COLO829 (cell line): ENCODE measurements at regions not wholly inside any gene's neighbourhood (a gene's known extent, or its start where the extent isn't known, plus 50 kb on each side); places are given as distances from the start of the nearest gene placed in this dataset.
"Not testable (repeated sequence)": the region's sequence is repeated elsewhere in the genome, so short reads cannot be mapped to it uniquely, and the experiment has no call there.

Experiments used
- DNase-seq: peaks from one replicate; pipeline ENCODE4 v3.0.0; 2012; ENCODE audit warnings: low spot score

DNA sequence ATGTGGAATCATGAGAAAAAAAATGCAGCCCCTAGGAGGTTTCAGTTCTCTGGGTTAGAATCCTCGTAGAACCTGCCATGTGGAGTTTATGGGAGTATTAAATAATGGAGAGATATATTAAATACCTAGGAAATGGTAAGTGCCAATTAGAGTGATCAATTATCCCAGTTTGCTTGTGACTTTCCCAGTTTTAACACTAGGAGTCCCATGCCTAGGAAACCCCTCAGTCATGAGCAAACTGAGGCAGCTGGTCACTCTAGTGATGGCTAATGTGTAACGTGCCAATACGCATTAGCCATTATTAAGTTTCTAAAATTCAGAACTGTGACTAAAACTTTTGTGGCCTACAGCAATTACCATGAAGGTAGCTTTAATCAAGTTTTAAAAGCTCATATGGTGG lies 720.6 kb downstream of the TAF11L14 start:
- DNase-seq: no peak

DNA sequence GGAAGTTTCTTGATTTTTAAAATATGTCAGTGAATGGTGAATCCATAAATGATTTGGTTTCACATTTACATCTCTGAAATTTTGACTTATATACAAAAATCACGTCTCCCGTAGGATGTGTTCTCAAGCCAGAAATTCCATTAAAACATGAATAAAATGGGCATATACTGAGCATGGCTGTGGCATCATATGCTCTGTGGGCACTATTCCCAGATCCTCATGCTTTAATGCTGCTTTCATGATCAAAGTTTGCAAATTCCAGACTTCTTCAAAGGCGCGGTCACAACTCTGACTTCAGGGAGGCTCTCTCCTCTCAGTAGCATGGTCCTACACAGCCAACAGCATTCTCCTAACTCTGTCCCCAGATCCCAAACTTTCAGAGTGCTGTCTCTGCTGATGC lies 723.2 kb downstream of the TAF11L14 start:
- DNase-seq: no peak

DNA sequence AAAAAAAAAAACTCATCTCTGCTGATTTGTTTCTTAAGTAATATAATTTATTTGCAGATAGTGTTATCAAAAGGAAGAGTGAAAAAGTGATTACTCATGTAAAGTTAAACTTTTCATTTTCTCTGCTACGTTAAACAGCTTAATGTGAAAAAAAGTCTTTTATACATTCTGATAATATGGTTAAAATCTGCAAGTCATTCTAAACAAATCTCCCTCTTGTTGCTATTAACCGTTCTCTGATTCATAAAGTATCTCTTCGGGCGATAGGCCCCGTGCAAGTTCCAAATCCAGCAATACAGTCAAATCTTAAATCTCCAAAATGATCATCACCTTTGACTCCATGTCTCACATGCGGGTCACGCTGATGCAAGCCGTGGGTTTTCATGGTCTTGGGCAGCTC lies 732.0 kb downstream of the TAF11L14 start:
- DNase-seq: no peak

DNA sequence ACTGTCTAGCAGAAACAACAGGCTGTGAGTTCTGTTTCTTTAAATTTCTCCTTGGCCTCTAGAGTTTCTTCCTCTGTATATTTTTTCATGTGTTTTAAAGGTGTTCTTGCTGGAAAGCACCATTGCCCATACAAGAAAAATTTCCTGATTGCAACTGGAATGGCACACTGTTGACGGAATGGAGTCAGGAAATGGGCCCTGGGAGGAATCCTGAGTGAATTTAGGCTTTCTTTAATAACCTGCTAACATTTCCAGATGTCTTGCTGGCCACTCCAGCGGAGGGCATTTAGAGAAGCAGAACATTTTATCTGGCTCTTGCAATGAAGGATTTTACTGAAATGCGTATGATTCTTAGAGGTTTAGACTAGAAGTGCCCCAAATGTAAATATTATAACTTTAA lies 736.3 kb downstream of the TAF11L14 start:
- DNase-seq: no peak

DNA sequence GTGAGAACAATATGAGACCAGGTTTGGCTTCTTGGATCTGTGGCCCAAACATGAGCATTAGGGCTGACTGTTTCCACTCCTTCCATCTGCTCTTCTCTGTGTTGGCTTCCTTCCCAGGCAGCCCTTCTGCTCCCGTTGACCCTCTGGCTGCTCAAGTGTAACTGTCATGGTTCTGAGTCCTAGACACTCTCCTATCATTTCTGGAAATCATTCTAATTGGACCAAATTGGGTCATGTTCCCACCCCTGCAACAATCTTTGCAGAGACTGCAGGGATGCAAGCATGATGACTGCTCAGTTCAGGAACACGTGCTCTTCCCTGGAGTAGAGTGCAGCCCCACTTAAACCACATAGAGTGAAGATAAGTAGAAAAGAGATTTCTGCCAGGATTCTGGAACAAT lies 741.4 kb downstream of the TAF11L14 start:
- DNase-seq: no peak

DNA sequence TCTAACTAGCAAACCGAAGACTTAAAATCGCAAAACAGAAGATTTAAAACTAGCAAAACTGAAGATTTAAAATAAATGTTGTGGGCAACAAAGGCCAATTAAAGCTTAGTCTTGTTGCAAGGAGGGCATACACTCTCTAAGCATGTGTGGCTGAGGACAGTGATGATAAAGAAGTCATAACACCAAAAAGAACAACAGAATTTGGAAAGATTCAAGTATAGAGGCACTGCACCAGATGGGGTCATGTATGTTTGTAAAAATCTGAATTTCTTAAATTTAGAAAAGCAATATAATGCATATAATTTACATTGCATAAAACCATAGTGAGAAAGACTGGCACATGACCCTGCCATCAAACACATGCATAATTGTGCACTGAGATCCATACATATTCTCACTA lies 743.8 kb downstream of the TAF11L14 start:
- no peak for DNase-seq

DNA sequence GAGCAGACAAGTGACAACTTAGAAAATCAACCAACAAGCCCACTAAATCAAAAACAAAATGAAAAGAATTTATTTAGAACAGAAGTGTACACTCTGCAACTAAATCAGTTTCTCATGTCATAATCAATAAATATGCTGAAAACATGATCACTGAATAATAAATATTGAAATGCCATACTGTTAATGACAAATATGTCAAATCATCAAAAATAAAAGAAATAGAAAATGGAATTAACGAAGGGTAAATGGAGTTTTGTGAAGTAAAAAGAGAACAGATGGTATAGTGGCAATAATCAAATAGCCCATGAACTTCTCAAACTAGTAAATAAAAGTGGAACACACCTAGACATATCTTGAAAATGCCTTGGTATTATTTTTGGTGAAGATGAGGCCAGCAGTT lies 744.9 kb downstream of the TAF11L14 start:
- no peak for DNase-seq

DNA sequence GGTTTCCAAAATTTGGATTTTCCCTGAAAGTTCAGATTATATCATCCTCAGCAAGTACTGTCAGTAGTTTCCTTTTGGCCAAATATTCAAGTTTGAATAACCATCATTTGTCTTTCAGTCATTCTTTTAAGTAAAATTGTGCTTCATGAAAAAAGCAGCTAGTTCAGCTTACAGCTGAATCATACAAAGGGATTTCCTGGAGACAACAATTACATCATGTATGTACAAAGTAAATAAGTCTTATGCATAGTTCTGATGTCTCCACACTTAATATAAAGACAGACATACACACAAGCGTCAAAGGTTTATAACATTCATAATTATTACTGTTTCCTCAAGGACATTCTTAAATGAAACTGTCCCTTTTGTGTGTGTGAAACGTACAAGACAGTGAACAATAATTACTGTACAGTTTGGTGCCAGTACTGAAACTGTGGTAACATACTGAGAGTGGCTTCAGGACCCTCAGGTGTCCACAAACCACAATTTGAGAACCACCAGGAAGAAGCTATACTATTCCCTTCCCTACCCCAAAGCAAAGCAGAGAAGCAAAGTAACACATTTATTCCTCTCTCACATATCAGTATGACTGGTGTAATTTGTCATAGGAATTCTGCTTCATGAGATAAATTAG lies 746.6 kb downstream of the TAF11L14 start:
- DNase-seq: no peak

DNA sequence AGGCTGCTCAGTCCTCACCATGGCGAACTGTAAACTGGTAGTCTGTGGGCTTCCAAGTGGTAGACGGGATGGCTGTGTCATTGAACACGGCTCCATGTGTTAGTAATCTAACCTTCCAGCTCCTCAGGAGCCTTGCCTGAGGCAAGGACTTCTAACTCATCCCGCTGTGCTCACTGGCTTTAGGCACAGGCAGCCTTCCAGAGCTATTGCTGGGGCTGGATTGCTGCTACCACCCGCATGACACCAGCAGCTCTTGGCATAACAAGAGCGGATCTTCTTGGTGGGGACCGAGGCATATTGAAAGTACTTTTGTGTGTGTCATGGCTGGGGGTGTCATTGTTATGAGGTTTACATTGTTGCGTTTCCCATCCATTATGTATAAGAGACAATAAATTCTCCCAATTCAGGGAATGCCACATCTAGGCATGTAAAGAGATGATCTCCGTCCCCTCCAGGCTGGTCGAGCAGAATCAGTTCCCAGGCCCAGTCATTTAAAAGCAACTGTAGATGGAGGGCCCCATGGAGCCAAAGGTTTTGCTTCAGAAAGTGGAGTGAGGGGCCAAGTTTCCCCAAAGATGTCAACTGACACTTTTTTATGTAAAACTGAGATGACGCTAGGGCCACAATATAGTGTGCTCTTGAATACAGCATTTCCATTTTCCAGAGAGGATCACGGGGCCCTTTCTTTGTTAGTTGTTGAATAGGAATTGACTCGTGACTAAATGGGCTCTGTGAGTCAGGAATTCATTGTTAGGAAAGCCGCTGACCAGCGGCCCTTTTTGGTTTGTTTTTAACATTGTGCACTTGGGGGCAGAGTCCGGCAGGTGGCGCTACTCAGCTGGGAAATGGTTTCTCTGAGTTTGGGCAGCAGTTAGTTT lies 759.5 kb downstream of the TAF11L14 start:
- DNase-seq: peak; percentile 42

DNA sequence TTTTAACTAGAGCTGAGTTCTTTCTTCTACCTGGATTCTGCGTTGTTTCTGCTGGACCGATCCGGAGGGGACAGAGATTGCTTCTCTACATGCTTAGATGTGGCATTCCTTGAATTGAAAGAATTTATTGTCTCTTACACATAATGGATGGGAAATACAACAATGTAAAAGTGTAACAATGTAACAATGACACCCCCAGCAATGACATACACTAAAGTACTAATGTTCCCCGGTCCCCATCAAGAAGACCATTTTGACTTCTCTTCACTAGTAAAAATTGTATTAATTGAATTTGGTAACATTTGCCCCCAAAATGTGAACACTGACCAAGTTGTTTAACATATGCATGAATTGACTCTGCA lies 760.2 kb downstream of the TAF11L14 start:
- no peak for DNase-seq

DNA sequence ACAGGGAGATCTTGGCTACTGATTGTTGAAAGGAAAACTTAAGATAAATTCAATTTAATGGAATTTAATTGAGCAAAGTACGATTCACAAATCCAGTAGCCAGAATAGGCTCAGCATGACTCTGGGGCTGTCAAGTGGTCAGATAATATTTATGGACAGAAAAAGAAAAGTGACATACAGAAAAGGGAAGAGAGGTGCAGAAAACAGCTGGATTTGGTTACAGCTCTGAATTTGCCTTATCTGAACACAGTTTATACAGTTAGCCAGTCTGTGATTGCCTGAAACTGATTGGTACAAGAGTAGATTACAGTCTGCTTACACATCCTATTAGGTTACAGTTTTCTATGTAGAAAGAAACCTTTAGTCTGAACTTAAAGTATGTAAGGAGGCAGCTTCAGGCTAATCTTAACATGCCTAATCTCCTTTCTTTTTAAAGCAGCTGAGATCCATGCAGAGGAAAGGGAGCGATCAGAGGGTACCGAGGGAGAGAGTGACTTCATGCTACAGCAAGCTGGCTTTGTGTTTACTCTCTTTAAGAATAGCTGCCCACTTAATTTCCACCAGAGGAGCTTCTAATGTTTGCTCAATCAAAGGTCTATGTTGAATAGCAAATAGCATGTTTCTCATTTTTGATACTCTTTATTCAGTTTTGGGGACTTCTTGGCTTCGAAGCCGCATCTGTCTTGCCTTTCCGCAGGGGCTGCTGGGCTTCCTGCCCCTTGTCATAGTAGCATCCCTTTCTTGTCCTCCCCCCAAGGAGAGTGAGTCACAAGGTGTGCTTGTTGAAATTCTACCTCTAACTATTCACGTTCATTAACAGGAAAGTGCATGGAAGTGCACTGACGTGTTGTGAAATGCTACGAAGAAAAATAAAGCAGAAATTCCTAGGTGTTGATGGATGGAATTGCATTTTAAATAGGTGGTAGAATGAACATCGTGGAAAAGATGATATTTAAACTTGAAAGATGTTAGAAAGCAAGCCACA lies 761.2 kb downstream of the TAF11L14 start:
- DNase-seq: no peak

DNA sequence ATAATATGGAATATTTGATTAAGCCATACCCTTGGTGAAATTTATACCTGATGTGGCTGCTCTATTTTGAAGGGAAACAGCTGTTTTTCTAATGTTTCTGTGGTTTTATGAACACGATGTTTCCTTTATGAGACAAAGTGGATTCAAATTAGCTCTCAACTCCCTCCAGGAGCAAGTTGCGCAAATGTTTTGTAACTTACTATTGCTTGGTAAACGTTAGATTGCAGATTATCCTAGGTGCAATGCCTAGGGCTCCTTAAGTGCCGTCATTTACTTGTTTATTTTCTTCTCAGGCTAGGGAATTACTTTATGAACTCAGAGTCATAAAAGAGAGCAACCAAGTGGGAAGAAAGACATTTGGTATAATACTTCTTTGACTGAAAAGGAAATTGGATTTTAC lies 763.1 kb downstream of the TAF11L14 start:
- DNase-seq: no peak

DNA sequence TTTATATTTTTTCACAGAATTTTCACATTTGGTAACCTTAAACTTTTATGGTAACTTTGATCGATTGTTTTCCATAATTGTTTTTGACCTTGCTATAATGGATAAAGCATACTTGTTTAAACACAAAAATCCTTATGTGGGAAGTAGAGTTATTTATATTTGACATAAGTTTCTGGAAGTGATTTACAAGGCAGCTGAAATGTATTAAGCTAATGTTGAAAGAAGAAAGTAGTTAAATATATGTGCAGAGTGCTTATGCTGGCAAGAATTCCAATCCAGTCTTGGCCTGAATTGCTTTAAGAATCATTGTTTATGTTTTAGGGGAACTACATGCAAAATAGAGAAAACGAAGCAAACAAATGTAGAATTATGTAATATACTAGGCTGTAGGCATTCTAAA lies 763.6 kb downstream of the TAF11L14 start:
- DNase-seq: no peak

DNA sequence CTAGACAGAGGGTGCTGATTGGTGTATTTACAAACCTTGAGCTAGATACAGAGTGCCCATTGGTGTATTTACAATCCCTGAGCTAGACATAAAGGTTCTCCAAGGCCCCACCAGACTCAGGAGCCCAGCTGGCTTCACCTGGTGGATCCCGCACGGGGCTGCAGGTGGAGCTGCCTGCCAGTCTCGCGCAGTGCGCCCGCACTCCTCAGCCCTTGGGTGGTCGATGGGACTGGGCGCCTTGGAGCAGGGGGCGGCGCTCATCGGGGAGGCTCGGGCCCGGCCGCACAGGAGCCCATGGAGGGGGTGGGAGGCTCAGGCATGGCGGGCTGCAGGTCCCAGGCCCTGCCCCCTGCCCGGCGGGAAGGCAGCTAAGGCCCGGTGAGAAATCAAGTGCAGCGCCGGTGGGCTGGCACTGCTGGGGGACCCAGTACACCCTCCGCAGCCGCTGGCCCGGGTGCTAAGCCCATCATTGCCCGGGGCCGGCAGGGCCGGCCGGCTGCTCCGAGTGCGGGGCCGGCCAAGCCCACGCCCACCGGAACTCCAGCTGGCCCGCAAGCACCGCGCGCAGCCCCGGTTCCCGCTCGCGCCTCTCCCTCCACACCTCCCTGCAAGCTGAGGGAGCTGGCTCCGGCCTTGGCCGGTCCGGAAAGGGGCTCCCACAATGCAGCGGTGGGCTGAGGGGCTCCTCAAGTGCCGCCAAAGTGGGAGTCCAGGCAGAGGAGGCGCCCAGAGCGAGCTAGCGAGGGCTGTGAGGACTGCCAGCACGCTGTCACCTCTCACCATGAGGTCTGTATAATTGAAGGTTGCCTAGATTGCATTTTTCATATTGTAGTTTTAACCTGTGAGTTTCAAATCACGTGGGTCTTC lies 765.4 kb downstream of the TAF11L14 start:
- DNase-seq: not testable (repeated sequence)

DNA sequence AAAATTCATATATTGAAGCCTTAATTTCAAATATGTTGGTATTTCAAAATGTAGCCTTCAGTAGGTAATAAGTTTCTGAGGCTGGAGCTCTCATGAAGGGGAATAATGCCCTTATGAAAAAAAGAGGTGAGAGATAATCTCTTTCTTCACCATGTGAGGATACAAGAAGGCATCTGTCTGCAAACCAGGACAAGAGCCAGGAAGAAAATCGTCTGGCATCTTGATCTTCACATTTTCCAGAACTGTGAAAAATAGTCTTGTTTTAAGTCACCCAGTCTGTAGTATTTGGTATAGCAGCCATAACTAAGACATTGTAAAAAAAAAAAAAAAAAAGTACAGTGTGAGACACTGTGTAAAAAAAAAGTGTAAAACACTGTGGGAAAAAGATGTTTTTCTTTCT lies 768.9 kb downstream of the TAF11L14 start:
- DNase-seq: no peak

DNA sequence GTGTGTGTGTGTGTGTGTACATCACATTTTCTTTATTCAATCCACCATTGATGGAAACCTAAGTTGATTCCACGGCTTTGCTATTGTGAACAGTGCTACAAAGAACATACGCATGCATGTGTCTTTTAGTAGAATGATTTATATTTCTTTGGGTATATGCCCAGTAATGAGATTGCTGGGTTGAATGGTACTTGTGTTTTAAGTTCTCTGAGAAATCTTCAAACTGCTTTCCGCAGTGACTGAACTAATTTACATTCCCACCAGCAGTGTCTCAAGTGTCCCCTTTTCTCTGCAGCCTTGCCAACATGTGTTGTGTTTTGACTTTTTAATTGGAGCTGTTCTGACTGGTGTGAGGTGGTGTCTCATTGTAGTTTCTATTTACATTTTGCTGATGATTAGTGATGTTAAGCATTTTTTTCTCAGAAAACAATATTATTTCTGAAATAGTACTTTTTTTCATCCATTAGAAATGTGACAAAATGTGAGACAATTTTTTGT lies 769.7 kb downstream of the TAF11L14 start:
- DNase-seq: no peak

DNA sequence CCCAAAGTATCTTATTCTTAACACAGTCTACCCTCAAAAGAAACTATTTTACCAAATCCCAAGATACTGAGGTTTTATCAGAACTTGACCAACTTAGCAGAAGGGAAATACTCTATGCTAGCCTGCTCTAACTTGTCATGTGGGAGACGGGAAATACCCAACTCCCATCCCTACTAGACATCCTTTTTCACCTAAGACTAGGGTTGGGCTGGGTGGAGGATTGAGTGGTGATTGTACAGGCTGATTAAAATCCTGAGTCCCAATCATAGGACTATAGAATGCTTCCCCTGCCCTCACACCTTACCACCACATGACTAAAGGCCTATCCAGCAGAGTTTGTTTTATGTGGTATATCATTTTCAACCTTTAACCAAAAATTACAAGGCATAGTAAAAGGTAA lies 786.5 kb downstream of the TAF11L14 start:
- DNase-seq: no peak

DNA sequence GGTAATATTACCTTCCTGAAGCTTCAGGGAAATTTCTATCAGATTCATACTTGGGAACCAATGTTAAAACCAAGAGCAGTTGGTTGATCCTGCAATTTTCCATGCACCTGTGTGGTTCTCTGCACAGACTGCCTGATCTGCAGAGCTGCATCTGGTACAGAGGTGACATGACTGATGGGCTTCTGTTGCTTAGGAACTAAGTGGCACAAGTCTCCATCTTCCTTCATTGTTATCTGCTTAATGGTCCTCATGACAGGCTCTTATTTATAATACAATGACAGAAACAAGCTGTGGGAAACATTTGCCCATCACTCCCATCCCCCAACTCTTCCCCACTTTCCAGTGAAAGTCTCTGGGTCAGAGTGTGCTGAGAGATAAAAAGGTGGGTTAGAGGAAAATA lies 799.1 kb downstream of the TAF11L14 start:
- no peak for DNase-seq

DNA sequence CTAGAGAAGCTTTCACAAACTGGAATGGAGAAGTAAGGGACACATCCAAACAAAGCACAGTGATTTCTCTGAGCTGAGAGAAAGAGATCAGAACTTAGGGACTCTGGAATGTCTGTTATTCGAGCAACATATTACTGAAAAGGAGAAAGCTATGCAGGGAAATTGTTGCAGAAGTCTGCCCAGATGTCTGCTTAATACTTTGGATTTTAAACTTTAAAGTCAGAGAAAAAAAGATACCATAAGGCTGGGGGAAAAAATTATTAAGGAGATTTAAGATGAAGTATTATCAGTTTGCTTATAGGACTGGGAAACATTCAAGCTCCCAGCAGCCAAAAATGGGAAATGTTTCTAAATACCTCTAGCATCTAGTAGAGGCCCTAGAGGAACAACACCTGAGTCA lies 803.9 kb downstream of the TAF11L14 start:
- DNase-seq: no peak

DNA sequence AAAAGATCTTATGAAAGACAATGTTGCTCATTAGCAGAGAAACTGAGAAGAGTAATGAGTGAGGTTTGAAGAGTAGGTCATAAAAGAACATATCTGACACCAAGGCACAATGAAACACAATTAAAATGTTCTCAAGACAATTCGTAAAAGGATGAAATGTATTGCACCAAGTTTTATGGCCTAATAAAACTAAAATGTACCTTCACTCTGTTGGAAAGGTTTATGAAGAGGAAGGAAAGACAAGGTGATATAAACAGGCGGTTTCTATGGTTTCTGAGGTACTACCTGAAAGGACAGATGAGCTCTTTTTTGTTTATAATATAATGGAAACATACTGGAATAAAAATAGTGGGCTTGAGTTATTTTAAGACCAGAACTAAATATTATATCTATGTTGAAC lies 821.3 kb downstream of the TAF11L14 start:
- DNase-seq: no peak

DNA sequence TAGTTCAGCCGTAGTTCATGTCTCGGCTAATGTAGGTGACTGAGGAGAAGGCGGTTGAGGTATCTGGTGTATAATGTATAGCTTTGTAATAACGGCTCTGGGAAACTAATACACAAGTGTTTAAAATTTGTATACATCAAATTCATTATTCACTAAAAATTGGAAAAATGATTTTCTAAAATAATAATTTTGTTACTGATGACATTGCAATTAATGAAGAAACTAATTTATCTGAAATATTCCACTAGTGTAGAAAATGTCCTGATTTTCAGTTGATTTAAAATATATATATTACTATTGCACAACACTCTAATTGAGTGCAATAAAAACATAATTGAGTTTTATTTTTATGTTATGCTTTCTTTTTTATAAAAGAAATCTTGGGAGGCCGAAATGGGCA lies 823.0 kb downstream of the TAF11L14 start:
- no peak for DNase-seq
